GM12873 (cell line): ENCODE measurements at regions not wholly inside any gene's neighbourhood (a gene's known extent, or its start where the extent isn't known, plus 50 kb on each side); places are given as distances from the start of the nearest gene placed in this dataset.

ENCODE experiments used
- TF ChIP-seq, protein P1 (sequence below): IDR thresholded peaks from 2 replicates; pipeline ENCODE4 v1.5.1; 2012; ENCODE audit warnings: low read depth, mild to moderate bottlenecking, moderate library complexity, low read length, control low read depth; ENCODE audit not compliant: insufficient read depth; ENCODE audit errors: missing control alignments

- TF ChIP-seq, protein P1, sequence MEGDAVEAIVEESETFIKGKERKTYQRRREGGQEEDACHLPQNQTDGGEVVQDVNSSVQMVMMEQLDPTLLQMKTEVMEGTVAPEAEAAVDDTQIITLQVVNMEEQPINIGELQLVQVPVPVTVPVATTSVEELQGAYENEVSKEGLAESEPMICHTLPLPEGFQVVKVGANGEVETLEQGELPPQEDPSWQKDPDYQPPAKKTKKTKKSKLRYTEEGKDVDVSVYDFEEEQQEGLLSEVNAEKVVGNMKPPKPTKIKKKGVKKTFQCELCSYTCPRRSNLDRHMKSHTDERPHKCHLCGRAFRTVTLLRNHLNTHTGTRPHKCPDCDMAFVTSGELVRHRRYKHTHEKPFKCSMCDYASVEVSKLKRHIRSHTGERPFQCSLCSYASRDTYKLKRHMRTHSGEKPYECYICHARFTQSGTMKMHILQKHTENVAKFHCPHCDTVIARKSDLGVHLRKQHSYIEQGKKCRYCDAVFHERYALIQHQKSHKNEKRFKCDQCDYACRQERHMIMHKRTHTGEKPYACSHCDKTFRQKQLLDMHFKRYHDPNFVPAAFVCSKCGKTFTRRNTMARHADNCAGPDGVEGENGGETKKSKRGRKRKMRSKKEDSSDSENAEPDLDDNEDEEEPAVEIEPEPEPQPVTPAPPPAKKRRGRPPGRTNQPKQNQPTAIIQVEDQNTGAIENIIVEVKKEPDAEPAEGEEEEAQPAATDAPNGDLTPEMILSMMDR: no peak
Observed at GRCh38 chr4:1570291-1571164, 113.6 kb downstream of the FAM53A start.

DNA sequence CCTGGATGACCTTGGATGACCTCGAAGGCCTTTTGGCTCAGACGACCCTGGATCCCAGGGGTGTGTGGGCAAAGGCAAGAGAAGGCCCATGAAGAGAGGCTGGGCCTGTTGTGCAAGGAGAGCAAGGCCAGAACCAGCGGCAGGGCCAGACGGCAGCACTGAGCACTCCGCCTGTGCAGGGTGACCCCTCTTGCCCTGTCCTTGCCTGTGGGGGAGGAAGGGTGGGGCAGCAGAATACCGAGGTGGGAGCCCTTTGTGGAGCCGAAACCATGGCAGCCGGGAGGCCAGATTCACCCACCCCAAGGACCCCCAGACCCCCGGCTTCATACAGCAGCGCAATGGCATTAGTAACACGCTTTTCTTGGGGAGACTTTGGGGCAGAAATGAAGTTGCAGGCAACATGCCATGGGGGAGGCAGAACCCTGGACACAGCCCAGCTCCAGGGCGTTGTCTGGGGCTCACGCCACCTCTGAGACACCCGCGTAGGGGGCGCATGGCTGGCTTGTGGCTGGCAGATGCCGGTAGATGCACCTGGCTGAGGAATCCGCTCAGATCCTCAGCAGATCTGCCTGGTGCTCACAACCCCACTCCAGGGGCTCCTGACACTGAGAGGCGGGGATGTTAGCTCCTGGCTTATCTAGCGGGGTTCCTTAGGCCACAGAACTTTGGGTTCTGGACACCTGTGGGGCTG, 114.5 kb downstream of the FAM53A start:
- TF ChIP-seq, protein P1: no peak

GRCh38 chr4:1568855-1569460, 115.2 kb downstream of the FAM53A start:
- TF ChIP-seq, protein P1: no peak

DNA sequence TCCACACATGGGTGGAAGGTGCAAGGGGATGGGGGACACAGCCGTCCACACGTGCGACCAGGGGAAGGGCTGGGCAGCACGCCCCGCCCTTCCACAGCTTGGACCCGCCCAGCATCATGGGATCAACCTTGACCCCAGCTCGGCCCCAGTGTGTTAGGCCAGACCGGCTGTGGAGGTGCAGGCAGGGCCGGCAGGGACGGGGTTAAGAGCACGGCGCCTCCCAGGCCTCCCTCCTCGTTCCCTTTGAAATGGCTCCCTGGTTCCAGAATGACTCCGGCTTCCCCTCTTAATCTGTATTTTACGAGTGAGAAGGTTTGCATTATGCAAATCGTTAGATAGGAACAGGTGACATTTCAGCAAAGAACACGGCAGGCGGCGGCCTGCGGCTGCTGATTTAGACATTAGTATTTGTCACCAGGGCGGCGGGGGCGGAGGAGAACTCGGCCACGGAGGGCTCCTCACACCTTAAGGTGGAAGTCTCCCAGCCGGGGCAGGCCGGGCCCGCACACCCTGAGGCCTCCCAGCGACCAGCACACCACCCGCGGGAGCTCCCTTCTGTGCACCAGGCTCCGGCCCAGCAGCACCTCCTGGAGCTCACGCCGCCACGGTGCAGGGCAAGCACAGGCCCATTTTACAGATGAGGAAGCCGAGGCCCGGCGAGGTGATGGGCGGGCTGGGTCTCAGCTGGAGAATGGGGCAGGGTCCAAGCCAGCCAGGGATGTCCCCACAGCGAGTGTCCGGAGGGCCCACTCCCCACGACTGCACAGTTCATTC, 116.1 kb downstream of the FAM53A start:
- TF ChIP-seq, protein P1: peak; percentile 42

GRCh38 chr4:1567519-1567807, 116.7 kb downstream of the FAM53A start:
- TF ChIP-seq, protein P1: no peak

DNA sequence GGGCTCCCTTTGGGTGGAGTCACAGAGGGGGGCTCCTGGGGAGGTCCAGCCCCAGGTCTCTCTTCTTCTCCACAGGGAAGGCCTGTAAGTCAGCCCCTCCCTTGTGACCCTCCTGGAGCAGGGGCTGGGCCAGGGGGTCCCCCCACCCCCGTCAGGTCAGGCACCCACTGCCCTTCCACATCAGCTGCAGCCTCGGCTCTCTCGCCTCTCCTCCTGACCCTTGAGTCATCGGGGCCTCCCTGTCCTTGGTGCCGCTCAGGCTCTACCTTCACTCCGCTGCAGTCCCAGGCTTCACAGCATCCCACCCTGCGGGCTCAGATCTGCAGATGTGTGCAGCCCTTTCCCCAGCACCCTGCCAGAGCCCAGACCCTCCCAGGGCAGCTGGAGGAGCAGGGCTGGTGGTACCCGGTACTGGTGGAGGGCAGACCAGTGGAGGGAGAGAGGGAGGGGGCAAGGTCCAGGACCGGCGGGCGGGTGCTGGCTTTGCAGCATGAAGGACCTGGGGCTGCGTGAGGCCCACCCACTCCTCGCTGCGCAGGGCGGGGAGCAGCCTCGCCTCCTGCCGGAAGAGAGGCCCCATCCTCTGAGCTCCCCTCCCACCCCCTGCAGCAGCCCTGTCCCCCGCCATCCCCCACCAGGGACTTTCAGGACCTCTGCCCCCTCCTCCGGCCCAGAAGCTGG, 117.1 kb downstream of the FAM53A start:
- TF ChIP-seq, protein P1: no peak
